H1 (cell line): ENCODE measurements at regions not wholly inside any gene's neighbourhood (a gene's known extent, or its start where the extent isn't known, plus 50 kb on each side); places are given as distances from the start of the nearest gene placed in this dataset.

Experiments used
- CTCF ChIP-seq, 3 experiments: IDR thresholded peaks; 1 replicate in 2 of 3; 2 replicates in 1 of 3; pipeline versions ENCODE4 v1.5.1 to v1.6.1; 2011; ENCODE audit warnings: low read length in 3 of 3, mild to moderate bottlenecking in 3 of 3, inconsistent platforms in 2 of 3, low read depth in 1 of 3, moderate library complexity in 1 of 3; ENCODE audit not compliant: insufficient read depth in 1 of 3; ENCODE audit errors: control extremely low read depth in 1 of 3
- MAFK ChIP-seq: IDR thresholded peaks from 2 replicates; pipeline ENCODE4 v1.6.1; 2012; ENCODE audit warnings: low read depth, mild to moderate bottlenecking, improper control_type of control experiment, low read length
- MAX ChIP-seq: IDR thresholded peaks from 2 replicates; pipeline ENCODE4 v1.6.1; 2012; ENCODE audit warnings: inconsistent platforms
- POLR2AphosphoS5 ChIP-seq: IDR thresholded peaks from 2 replicates; pipeline ENCODE4 v1.6.1; 2011; ENCODE audit warnings: low read depth, low read length
- RFX5 ChIP-seq: IDR thresholded peaks from 2 replicates; pipeline ENCODE4 v1.6.1; 2011; ENCODE audit warnings: low read depth, low read length, improper control_type of control experiment, borderline replicate concordance
- SIN3A ChIP-seq, 2 experiments: IDR thresholded peaks in 1 of 2; conservative IDR thresholded peaks in 1 of 2; 2 replicates each; pipeline ENCODE4 v1.6.1; 2011 to 2012; ENCODE audit warnings: low read length in 2 of 2, improper control_type of control experiment in 1 of 2, low read depth in 1 of 2, mild to moderate bottlenecking in 1 of 2

- no peak for TF ChIP-seq CTCF (IDR thresholded peaks at IDR 0.05; ENCODE audit: control extremely low read depth in 1 of 3, insufficient read depth in 1 of 3, low read depth in 1 of 3, low read length in 3 of 3)
- TF ChIP-seq SIN3A (conservative IDR thresholded peaks at IDR 0.05 in 1 of 2, IDR thresholded peaks at IDR 0.05 in 1 of 2; ENCODE audit: low read depth in 1 of 2, low read length in 2 of 2), result no peak
- TF ChIP-seq MAX, result no peak
- no peak for TF ChIP-seq RFX5
- no peak for TF ChIP-seq POLR2AphosphoS5
- no peak for TF ChIP-seq MAFK
Observed at GRCh38 chr21:14602382-14602958, 56.4 kb upstream of the SAMSN1 start.
